Neutrophil (primary cell): ENCODE measurements at regions not wholly inside any gene's neighbourhood (a gene's known extent, or its start where the extent isn't known, plus 50 kb on each side); places are given as distances from the start of the nearest gene placed in this dataset.

Experiments used
- H3K27ac ChIP-seq: fragments of 200-600 bp; sonication (generic); 2 replicates; pipeline ENCODE4 v1.5.1; 2016; ENCODE audit warnings: mild to moderate bottlenecking, moderate library complexity
- H3K27me3 ChIP-seq: fragments of 200-600 bp; sonication (generic); 2 replicates; pipeline ENCODE4 v1.6.0; 2016; ENCODE audit warnings: mild to moderate bottlenecking
- H3K36me3 ChIP-seq: fragments of 200-600 bp; sonication (generic); 2 replicates; pipeline ENCODE4 v1.5.1; 2017
- H3K4me1 ChIP-seq, 2 experiments: fragments of 200-600 bp in 1 of 2; sonication (generic) in 1 of 2; 1 replicate in 1 of 2; 2 replicates in 1 of 2; pipeline versions ENCODE4 v1.5.1 to v1.6.1; 2013 to 2016; ENCODE audit warnings: low read depth in 1 of 2, low read length in 1 of 2, mild to moderate bottlenecking in 1 of 2, moderate library complexity in 1 of 2; ENCODE audit not compliant: control insufficient read depth in 1 of 2, insufficient read depth in 1 of 2
- H3K4me3 ChIP-seq, 2 experiments: fragments of 200-600 bp in 1 of 2; sonication (generic) in 1 of 2; 1 replicate in 1 of 2; 2 replicates in 1 of 2; pipeline ENCODE4 v1.5.1; 2013 to 2016; ENCODE audit warnings: low read depth in 1 of 2, low read length in 1 of 2, mild to moderate bottlenecking in 1 of 2, moderate library complexity in 1 of 2
- H3K9me3 ChIP-seq: fragments of 200-600 bp; sonication (generic); 2 replicates; pipeline ENCODE4 v1.5.1; 2016
- CTCF ChIP-seq: fragments of 200-600 bp; sonication (generic); IDR thresholded peaks from 2 replicates; pipeline ENCODE4 v1.5.1; 2016; ENCODE audit warnings: antibody characterized with exemption

GRCh38 chr11:116509551-116509950 lies 263.2 kb downstream of the BUD13 start:
- H3K4me1 ChIP-seq, result no peaks in the 10 kb centered on the region
- H3K36me3 ChIP-seq, result no peaks in the 10 kb centered on the region
- no peak for TF ChIP-seq CTCF
- H3K4me3 ChIP-seq, result no peak overlapping the region
- no peaks in the 10 kb centered on the region for H3K9me3 ChIP-seq
- H3K27me3 ChIP-seq, result peaks cover 36% of the 10 kb centered on the region
- no peak overlapping the region for H3K27ac ChIP-seq

- Histone ChIP-seq H3K27me3 (peaks cover 43% of the 10 kb centered on the region), H3K4me1 (no peaks in the 10 kb centered on the region), H3K9me3 (no peaks in the 10 kb centered on the region), H3K36me3 (no peaks in the 10 kb centered on the region), H3K27ac (no peak overlapping the region), H3K4me3 (no peak overlapping the region)
- TF ChIP-seq CTCF, result no peak
Measured at GRCh38 chr11:116507849-116508695, 264.7 kb downstream of the BUD13 start.

DNA sequence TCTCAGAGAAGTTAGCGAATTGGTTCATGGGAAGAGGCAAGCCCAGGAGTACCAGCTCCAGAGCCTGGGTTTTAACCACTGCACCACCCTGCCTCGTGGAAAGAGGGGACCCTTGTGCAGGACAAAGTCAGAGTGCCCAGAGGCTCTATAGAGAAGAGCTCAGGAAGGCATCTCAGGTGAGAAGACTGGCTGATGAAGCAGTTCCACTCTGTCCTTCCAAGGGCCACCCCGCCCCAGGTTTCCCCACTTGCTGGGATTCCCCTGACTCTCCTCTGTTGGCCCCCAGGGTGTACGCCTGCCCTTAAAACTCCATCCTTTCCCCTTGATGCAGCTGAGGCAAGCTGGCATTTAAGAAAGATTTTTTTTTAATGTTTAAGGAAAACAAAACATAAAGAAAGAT lies 265.8 kb downstream of the BUD13 start:
- H3K36me3 ChIP-seq, result no peaks in the 10 kb centered on the region
- no peak for TF ChIP-seq CTCF
- no peaks in the 10 kb centered on the region for H3K9me3 ChIP-seq
- H3K4me1 ChIP-seq, result no peaks in the 10 kb centered on the region
- no peak overlapping the region for H3K27ac ChIP-seq
- peaks cover 53% of the 10 kb centered on the region for H3K27me3 ChIP-seq
- H3K4me3 ChIP-seq, result no peak overlapping the region

GRCh38 chr11:116506263-116506825 lies 266.4 kb downstream of the BUD13 start:
- TF ChIP-seq CTCF, result no peak
- H3K36me3 ChIP-seq, result no peaks in the 10 kb centered on the region
- H3K27me3 ChIP-seq, result peaks cover 60% of the 10 kb centered on the region
- no peaks in the 10 kb centered on the region for H3K4me1 ChIP-seq
- no peak overlapping the region for H3K4me3 ChIP-seq
- H3K9me3 ChIP-seq, result no peaks in the 10 kb centered on the region
- H3K27ac ChIP-seq, result no peak overlapping the region

GRCh38 chr11:116505298-116506262 lies 267.2 kb downstream of the BUD13 start:
- H3K27me3 ChIP-seq, result peaks cover 68% of the 10 kb centered on the region
- H3K27ac ChIP-seq, result no peak overlapping the region
- no peak for TF ChIP-seq CTCF
- no peaks in the 10 kb centered on the region for H3K4me1 ChIP-seq
- no peaks in the 10 kb centered on the region for H3K9me3 ChIP-seq
- no peaks in the 10 kb centered on the region for H3K36me3 ChIP-seq
- no peak overlapping the region for H3K4me3 ChIP-seq
